ENCODE measurements at regions not wholly inside any gene's neighbourhood (a gene's known extent, or its start where the extent isn't known, plus 50 kb on each side); places are given as distances from the start of the nearest gene placed in this dataset.
"Not testable (repeated sequence)": the region's sequence is repeated elsewhere in the genome, so short reads cannot be mapped to it uniquely, and the experiment has no call there.

- DNase-seq: no peak
These were observed 127.9 kb downstream of the EVA1A start for GRCh38 chr2:75432761-75433361.

GRCh38 chr2:75431763-75432162, 129.0 kb downstream of the EVA1A start:
- DNase-seq: no peak

GRCh38 chr2:75431276-75431675, 129.5 kb downstream of the EVA1A start:
- no peak for DNase-seq

GRCh38 chr2:75430449-75430848, 130.3 kb downstream of the EVA1A start:
- DNase-seq: not testable (repeated sequence)

GRCh38 chr2:75428646-75429443, 131.9 kb downstream of the EVA1A start:
- no peak for DNase-seq

GRCh38 chr2:75428060-75428459, 132.7 kb downstream of the EVA1A start:
- no peak for DNase-seq

GRCh38 chr2:75424936-75425619, 135.7 kb downstream of the EVA1A start:
- no peak for DNase-seq

- no peak for DNase-seq
These were observed 138.8 kb downstream of the EVA1A start for GRCh38 chr2:75421986-75422385.

- DNase-seq: no peak
These were observed 144.1 kb downstream of the EVA1A start for GRCh38 chr2:75416420-75417342.

GRCh38 chr2:75415731-75416130, 145.0 kb downstream of the EVA1A start:
- no peak for DNase-seq

- no peak for DNase-seq
These were observed 145.6 kb downstream of the EVA1A start for GRCh38 chr2:75415111-75415626.

- DNase-seq: no peak
These were observed 149.2 kb downstream of the EVA1A start for GRCh38 chr2:75411574-75411973.

- DNase-seq: no peak
These were observed 150.0 kb downstream of the EVA1A start for GRCh38 chr2:75410702-75411101.

- no peak for DNase-seq
These were observed 152.0 kb downstream of the EVA1A start for GRCh38 chr2:75408771-75409170.

- no peak for DNase-seq
These were observed 153.7 kb downstream of the EVA1A start for GRCh38 chr2:75407038-75407530.

GRCh38 chr2:75406131-75406581, 154.6 kb downstream of the EVA1A start:
- no peak for DNase-seq

GRCh38 chr2:75405000-75405399, 155.7 kb downstream of the EVA1A start:
- no peak for DNase-seq

- peak; percentile 31 for DNase-seq
These were observed 156.7 kb downstream of the EVA1A start for GRCh38 chr2:75403991-75404428.

GRCh38 chr2:75396314-75396713, 164.4 kb downstream of the EVA1A start:
- no peak for DNase-seq

GRCh38 chr2:75394764-75395163, 166.0 kb downstream of the EVA1A start:
- DNase-seq: not testable (repeated sequence)

GRCh38 chr2:75390169-75390568, 170.6 kb downstream of the EVA1A start:
- peak; percentile 32 for DNase-seq

GRCh38 chr2:75389271-75389670, 171.5 kb downstream of the EVA1A start:
- no peak for DNase-seq
